GM18868 (cell line): ENCODE measurements at regions not wholly inside any gene's neighbourhood (a gene's known extent, or its start where the extent isn't known, plus 50 kb on each side); places are given as distances from the start of the nearest gene placed in this dataset.

ENCODE experiments used
- ATAC-seq: cut with Tn5 transposase; IDR thresholded peaks from one replicate; pipeline ENCODE4 v1.9.1; 2021; ENCODE audit warnings: mild to moderate bottlenecking, moderate library complexity; ENCODE audit not compliant: unreplicated experiment

DNA sequence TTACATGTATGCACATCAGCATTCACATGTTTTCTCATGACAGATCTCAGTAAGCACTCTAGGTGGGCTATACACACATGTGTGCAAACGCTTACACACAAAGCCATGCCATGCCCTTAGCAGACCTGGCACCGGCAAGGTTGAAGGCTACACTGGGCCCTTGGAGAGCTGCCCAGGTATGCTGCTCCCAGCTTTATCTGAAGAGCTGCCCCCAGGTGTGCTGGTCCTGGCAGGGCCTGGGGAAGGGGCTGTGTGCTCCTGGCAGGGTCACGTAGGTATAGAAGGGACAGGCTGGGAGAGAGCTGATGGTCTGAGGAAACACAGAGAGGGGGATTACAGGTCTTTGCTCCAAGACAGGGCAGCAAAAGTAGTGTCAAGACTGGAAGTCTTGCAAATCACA is 146.7 kb upstream of the VANGL1 start:
- ATAC-seq, result no peak

DNA sequence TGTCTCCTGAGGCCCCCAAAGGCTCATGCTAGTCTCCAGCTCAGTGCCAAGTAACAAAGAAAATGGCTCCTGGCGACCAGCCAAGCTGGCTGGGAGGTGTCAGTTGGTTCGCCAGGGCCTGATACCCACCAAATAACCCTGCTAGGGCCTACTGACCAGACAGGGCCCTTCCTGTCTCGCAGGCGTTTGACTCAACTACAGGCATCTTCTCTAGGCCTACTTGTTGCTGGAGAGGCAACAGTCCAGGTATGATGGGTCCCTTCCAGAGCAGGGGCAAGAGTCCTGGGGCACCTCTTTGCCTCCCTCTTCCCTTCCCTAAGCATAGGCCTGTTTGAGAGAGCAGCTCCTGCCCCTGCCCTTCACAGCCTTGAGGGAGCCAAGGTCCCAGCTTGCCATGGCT is 147.9 kb upstream of the VANGL1 start:
- ATAC-seq, result no peak

DNA sequence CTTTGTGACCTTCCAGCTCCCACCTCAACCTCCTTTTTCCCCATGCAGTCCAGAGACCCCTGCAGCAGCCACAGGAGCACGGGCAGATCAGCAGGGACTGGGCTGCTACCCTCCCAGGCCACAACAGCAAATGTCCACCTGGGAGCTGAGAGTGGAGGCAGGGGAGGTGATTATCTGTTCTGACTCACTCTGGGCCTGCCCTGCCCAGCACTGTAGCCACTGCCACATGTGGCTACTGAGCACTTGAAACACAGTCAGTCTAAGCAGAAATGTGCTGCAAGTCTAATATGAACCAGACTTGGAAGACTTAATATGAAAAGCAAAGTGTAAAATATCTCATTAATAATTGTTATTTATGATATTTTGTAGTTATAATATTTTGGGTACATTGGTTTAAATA is 148.9 kb upstream of the VANGL1 start:
- no peak for ATAC-seq

DNA sequence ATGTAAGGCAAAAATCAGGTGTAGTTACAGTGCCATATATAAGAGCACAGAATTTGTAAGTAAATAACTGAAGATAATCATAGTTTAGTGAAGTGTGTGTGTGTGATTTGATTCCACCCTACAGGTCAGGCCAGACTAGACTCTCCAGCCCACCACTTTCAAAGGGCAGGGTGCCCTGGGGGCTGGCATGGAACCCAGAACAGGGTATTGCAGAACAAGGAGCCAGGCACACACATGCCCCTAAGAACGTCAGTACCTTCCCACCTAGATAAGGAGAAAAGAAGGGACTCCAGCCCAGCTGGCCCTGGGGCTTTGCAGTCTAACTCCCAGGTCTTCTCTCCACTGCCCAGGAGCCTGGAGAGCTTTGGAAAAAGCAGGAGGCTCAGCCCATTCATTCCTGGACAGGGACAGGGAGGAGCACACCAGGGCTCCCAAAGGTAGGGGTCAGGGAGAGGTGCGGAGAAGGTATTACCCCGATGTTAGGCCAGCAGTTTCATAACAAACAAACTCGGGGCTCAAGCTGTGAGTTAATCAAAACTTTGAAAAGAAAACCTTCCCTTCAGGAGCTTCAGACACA is 149.7 kb upstream of the VANGL1 start:
- no peak for ATAC-seq

DNA sequence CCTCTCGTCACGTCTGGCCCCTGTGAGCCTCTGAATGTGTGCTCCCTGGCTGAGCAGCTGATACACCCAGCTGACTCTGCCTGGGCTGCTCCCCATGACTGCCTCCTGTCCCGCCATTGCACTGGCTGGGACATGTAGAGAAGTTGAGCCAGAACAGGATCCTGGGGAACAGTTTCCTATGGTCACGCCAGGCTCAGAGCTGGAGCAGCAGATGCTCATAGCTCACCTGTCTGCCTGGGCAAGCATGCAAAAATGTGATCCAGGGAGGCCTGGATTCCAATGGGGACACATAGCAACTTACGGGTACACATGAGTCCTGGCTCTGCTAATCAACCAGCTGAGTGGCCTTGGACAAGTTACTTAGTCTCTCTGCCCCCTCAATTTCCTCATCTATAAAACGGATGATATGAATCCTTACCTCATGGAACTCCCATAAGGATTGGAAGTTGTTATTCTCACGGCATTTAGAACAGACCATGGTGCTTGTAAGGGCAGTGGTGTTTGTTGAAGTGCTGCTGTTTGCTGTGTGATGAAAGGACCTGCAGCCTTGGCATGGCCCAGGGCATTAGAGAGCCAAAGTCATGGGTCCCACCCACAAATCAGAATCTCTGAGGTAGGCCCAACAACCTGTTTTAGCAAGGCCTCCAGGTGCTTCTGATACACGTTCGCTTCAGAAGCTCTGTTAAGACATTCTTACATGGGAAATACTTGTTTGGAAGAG is 150.3 kb upstream of the VANGL1 start:
- no peak for ATAC-seq

DNA sequence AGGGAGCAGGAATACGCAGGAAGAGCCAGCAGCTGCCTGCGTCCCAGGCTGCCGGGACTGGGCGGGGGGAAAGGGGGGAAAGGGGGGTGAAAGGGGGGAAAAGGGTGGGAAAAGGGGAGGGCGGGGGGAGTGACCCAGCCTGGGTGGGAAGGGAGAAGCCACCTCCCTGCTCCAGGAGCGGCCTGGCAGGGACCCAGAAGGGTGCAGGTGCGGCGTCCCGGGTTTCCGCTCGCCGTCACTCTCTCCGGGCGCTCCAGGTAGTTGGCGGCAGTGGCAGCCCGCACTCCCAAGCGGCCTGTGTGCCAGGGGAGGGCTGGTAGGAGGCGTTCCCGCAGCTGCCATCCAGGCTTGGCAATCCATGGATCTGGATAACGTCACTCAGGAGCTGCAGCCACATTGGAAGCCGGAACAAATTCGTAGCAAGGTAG is 141.0 kb upstream of the NGF start:
- no peak for ATAC-seq

DNA sequence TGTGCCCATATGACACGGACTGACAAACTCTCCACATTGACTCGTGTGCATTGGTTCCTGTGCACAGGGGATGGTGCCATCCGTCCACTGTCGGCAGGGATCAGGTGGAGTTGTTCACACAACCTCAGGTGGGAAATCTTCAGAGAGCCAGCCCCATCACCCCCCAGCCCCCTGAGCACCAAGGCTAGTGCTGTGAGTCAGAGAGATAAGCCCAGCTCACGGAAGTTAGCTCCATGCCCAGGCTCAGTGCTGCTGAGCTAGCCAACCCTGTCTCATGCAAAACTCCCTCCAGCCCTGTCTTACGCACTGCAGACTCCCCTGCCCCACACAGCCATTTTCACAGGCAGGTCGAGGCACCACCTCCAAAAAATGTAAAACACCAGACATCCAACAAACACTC is 139.0 kb upstream of the NGF start:
- no peak for ATAC-seq

DNA sequence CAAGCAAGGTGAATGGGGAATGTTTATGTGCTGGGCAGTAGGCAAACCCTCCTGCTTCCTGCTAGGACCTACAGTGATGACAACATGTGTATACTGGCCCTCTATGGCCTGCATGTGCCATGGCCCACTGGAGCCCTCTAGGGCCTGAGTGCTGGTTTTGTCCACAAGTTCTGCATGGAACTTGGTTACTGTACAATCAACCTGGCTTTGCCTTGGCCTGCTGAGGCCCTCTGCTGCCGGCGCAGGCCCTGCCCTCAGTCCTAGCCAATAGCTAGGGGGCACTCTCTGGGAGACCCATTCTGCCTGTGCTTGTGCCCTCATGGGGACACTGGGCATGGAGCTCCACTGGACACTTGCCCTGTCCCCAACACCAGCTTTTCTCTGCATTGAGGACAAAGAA is 138.6 kb upstream of the NGF start:
- no peak for ATAC-seq

DNA sequence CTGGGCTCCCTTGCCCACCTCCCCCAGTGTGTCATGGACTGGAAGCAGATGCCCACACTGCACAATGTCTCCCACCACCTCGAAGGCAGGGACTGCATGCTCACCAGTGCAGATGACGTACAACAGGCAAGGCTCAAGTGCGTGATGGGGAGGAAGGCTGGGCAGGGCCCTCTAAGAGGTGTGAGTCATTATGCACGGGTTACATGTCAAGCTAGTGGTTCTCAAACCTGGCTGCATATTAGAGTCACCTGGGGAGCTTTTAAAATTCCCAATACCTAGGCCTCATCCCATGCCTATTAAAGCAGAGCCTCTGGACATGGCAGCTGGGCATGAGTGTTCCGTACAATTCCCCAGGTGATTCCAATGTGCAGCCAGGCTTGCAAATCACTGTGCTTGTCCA is 137.9 kb upstream of the NGF start:
- no peak for ATAC-seq

DNA sequence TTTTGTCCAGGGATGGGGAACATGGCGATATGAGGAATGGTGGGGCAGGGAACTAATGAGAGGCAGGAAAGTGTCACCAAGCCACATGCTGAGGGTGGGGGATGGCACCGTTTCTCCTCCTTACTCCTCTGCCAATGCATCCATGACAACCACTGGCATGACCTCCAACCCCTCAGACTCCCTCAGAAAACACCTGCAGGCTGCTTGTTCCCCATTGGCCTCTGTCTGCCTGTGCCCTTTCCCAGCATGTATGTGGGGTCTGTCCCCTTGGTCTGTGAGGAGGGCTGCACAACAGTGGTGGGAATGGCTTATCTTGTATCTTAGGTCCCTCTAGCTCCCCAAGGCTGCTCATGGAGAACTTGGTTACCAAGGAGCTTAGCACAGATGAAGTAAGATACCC is 137.2 kb upstream of the NGF start:
- no peak for ATAC-seq

DNA sequence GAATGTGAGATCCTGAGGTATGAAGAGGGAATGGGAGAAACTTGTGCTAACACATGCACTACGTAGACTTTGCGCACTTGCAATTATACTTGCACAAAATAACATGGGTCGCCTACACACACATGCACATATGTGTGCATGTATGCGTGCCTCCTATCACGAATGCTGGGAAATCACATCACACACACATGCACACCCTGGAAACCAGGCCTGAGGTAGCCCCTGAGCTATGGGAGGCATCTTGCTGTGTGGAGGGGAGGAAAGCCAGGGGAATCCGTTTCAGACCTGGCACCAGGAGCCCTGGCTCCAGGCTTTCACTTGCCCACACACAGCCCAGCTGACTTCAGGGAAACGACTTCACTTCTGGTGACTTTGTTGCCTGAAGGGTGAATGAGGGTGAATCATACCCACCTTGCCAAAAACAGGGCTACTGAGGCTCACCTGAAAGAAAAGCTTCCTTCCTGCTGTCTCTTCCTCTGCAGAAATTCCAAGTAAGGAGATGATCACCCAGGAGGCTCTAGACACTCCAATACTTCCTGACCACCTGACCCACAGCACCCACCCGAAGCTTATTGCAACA is 136.0 kb upstream of the NGF start:
- no peak for ATAC-seq

DNA sequence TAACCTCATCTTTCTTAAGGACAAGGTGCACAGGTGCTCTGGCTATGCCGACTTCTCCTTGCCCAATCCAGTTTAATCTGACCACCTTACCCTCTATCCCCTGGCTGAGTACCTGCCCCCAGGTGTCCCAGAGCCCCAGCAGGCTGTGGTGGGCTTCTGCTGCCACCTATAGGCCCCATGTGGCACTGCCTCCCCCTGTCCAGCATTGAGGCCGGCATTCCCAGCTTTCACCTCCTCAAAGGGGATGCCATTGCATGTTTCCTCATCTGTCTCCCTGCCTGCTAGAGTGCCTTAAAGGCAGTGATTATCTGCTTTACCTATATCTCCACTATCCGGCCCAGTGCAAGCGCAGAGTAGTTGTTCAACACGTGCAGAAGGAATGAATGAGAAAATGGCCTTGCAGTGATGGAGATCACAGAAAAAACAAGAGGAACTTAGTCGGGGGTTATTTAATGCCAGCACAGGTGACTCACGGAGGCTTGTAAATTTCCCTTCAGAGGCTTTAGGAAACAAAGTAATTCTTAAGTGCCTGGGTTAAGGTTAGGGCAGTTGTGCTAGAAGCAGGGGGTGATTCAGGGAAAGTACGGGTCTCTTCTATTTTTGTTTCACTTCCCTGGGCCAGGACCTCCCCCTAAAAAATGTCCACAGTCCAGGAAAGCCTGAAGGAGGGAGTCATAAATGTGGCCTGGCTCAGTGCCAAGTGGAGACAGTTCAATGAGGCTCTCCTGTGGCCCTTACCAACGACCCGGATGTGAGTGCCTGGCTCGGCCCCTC is 131.8 kb upstream of the NGF start:
- peak; percentile 71 for ATAC-seq

DNA sequence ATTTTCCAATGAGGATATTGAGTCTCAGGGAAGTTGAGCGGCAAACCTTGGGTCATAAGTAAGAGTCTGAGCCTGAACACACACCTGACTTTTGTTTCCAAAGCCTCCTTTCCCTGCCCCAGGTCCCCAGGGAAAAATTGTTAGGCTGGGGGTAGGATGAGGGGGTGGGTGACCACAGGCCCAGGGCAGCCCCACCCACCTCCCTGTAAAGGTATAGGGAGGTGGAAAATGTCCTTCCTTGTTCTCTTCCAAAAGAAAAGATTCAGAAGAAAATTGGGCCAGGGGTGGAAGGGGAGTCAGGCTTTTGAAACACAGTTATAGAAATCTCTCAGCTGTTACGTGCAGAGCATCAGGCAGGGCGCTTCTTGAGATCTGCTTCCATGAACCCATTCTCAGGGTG is 129.7 kb upstream of the NGF start:
- ATAC-seq, result no peak

DNA sequence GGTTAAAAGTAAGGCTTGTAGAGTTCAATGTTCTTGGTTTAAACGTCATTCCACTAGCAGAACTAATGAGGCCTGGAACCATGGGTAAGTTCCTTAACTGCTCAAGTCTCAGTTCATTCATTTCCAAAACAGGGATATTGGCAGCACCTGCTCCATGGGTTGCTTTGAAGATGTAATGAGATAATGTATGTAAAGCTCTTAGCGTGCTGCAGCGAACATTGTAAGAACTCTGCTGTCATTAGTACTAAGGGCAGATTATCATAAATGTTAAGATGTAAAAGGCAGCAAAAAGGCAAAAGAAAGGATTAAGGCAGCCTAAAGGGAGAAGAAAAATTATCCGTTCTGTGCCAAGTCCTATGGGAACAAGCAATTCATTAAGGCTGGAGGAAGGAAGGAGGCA is 129.1 kb upstream of the NGF start:
- ATAC-seq, result no peak

DNA sequence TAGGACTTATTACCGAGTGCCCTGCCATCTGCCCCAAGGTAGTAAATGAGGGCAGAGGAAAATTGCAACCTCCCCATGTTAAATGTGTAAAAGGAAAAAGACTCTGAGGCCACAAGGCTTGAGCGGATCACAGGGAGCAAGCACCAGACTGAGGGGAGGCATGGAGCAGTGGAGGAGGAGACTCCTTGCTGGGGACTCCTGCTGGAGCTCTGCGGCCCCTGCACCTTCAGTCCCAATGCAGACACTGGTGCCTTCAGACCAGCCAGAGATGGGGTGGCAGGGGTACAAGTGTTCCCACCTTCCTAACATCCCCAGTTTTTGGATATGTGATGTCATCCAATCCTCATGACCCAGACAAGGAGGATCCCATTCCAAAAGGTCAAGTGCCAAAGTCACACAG is 128.4 kb upstream of the NGF start:
- no peak for ATAC-seq

DNA sequence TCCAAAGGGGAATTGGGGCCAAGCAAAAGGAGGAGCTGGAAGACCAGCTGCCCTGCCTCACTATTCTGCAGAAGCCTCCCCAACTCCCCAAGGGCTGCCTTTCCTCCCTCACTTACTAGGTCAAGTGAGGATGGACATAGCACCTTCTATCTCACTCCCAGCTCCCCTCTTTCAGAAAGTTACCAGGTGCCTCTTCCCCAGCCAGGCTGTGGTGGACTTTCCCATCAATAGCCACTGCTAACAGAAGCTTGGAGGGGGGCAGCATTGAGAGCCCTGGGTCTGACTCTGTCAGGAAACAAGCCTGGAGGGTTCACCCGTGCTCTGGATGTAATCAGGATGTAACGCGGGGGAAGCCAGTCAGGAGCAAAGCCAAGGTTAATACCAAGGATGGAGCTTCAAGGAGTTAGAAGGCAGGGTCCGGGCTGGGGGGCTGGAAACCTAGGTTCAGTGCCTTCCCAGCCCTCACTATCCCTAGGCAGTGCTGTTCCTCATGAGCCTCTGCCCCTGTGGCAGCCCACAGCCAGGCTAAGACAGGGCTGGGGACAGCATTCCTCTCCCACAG is 127.8 kb upstream of the NGF start:
- ATAC-seq, result no peak

DNA sequence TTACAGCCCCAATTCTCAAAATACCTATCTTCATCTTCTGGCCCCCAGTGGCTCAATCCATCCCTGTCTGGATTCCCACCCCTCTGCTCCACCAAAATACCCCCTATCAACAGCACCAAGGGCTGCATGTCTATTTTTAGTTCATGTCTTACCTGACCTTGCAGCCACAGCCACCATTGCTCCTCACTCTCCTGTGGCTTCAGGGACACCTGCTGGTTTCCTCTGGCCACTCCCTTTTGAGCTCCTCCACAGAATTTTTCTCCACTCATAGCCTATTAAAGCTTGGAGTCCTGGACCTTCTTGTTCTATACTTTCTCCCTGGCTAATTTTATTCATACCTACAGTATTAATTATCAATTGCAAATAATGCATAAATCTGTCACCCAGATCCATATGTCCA is 125.3 kb upstream of the NGF start:
- no peak for ATAC-seq

DNA sequence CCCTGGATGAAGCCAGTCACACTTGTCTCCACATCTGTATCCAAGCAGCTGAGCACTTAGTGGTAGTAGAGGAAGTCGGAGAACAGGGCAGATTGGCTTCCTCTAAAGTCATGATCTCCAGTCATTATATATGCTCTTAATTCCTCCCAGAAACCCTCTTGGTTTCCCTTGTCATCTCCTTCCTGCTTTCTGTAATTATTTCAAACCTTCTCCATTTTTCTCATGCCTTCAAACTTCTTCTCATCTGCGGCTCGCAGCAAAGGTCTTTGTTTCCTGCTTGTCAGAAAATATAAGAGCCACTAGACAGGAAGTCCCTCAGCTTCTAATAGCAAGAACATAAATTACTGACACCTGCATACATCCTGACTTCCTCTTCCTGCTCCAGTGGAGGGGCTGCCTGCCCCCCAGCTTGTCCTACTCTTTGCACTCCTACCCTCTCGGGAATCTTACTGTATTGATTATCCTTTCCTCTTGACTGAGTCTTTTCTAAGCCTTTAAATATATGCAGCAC is 124.6 kb upstream of the NGF start:
- ATAC-seq, result no peak

DNA sequence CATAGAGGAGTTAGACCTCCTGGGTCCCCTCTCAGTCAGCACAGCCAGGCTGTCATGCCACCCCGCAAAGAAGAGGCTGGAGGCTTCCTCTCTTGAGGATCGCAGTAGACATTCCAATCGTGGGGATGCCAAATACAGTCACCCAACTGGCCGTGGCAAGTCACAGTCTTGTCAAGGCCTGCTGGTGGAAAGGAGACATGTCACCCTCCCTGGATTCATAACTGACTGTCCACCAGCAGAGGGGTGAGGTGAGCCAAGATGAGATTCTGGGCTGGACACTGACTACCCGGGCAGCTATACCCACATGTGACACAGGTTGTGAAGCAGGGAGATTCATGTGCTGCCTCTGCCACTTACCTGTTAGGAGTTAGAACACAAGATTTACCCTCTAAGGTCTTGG is 123.5 kb upstream of the NGF start:
- no peak for ATAC-seq

DNA sequence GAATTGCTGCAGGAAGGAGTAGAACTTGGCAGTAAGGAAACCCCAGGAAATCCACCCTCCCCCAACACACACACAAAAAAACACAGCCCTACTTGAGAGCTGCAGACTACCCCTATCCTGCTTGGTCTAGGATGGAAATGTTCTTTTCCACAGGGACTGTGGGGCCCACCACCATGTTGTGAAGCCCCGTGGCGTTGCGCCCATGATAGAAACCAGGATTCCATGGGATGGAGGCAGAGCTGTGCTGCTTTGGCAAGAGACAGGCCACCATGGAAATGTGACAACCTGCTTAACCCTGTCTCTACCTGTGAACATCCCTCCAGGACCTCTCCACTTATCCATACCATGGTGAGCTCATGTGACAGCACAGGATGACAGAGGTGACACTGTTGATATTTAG is 121.1 kb upstream of the NGF start:
- no peak for ATAC-seq

DNA sequence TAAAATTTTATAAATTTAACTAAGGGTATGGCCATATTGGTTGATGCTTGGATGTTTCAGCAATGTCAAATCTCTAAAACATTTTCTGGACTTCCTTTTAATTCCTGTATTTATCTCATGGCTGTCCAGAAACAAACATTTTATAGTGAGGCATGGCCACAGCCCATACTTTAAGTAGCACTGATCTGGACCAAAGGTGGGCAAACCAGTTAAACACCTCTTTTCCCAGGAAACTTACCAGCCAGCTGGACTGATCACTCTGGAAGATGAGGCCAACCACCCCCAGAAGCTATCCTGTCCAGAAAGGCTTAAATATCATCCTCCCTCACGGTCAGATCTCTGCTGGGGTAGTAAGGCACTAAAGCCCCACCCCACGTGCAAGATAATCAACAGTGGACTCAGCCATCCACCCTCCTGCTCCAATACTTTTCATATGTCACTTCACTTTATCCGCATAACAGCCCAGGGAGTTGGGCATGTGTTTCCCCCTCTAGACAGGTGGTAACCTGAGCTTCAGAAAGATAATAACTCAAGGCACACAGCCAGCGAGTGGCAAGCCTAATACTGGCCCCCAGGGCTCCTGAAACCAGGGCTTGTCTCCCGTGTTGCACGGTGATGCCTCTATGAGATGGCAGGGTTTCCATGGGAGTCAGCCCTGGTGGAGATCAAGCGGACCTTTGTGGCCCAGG is 120.5 kb upstream of the NGF start:
- ATAC-seq, result no peak
